Thymus (tissue), 11 donors: ENCODE measurements at regions not wholly inside any gene's neighbourhood (a gene's known extent, or its start where the extent isn't known, plus 50 kb on each side); places are given as distances from the start of the nearest gene placed in this dataset.

Source experiments
- DNase-seq, 9 donors: peaks; one replicate each; pipeline ENCODE4 v3.0.0-alpha.2; 2013; ENCODE audit warnings: low spot score in 9 of 9, low read depth in 6 of 9, missing footprints in 1 of 9
- H3K27ac ChIP-seq, 2 donors: one replicate each; pipeline ENCODE4 v1.5.1; 2013; ENCODE audit warnings: control low read depth in 1 of 2, low read depth in 1 of 2, low read length in 1 of 2, mild to moderate bottlenecking in 1 of 2, moderate library complexity in 1 of 2
- H3K27me3 ChIP-seq, 2 donors: one replicate each; pipeline ENCODE4 v1.5.1; 2013; ENCODE audit warnings: low read length in 1 of 2; ENCODE audit not compliant: control insufficient read depth in 2 of 2, insufficient read depth in 1 of 2
- H3K36me3 ChIP-seq, 2 donors: one replicate each; pipeline ENCODE4 v1.5.1; 2013; ENCODE audit warnings: low read length in 1 of 2, mild to moderate bottlenecking in 1 of 2, moderate library complexity in 1 of 2; ENCODE audit not compliant: control insufficient read depth in 2 of 2, insufficient read depth in 2 of 2
- H3K4me1 ChIP-seq, 2 donors: one replicate each; pipeline ENCODE4 v1.5.1; 2013; ENCODE audit warnings: low read length in 2 of 2; ENCODE audit not compliant: control insufficient read depth in 2 of 2, insufficient read depth in 2 of 2
- H3K4me3 ChIP-seq, 2 donors: one replicate each; pipeline ENCODE4 v1.5.1; 2013; ENCODE audit warnings: low read length in 2 of 2, control low read depth in 1 of 2, mild to moderate bottlenecking in 1 of 2
- H3K9me3 ChIP-seq, 2 donors: one replicate each; pipeline ENCODE4 v1.5.1; 2013; ENCODE audit warnings: low read length in 1 of 2, mild to moderate bottlenecking in 1 of 2; ENCODE audit not compliant: control insufficient read depth in 2 of 2, insufficient read depth in 1 of 2
- WGBS: extraction: QIAGEN DNeasy Blood & Tissue Kit; methylation state at CpG from one replicate; pipeline ENCODE4 v1.1.7; 2013; 5-methylcytosine and 5-hydroxymethylcytosine counted together
- donor health status: healthy.

GRCh38 chr21:40964691-40965090 lies 117.7 kb upstream of the DSCAM start:
- Histone ChIP-seq H3K4me3 (no peak overlapping the region), H3K36me3 (no peaks in the 10 kb centered on the region), H3K27ac (no peak overlapping the region), H3K4me1 (no peaks in the 10 kb centered on the region), H3K27me3 (no peaks in the 10 kb centered on the region), H3K9me3 (no peaks in the 10 kb centered on the region)
- DNase-seq, result no peak
- 82% methylated on average over 2 of the region's 2 CpGs for WGBS

DNA sequence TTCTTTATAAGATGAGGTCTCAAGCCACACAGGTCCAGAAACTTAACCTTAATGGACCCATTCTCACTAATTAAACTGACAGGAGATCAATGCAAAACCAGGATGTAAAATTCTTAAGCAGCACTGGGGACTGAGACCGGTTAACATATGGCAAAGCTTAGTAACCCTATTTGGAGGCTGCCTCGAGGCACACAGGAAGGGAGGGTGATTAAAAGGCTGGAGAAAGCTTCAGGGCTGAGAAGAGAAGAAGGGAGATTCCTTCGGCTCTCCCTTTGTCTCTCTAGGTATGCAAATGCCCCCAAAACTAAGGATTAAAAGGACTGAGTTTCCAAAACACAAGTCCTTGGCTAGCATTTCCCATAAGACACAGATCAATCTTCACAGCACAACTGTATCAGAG lies 120.8 kb upstream of the DSCAM start:
- no peaks in the 10 kb centered on the region for H3K36me3 ChIP-seq
- WGBS, result 73% methylated on average over 3 of the region's 3 CpGs
- no peak overlapping the region for H3K27ac ChIP-seq
- no peaks in the 10 kb centered on the region for H3K9me3 ChIP-seq
- H3K27me3 ChIP-seq, result no peaks in the 10 kb centered on the region
- no peaks in the 10 kb centered on the region for H3K4me1 ChIP-seq
- no peak for DNase-seq
- H3K4me3 ChIP-seq, result no peak overlapping the region

- 93% methylated on average over 2 of the region's 2 CpGs for WGBS
- Histone ChIP-seq H3K27me3 (no peaks in the 10 kb centered on the region), H3K9me3 (no peaks in the 10 kb centered on the region), H3K4me1 (no peaks in the 10 kb centered on the region), H3K4me3 (no peak overlapping the region), H3K36me3 (no peaks in the 10 kb centered on the region), H3K27ac (no peak overlapping the region)
- DNase-seq, result no peak
These were observed 125.2 kb upstream of the DSCAM start for GRCh38 chr21:40972151-40972550.

- Histone ChIP-seq H3K36me3 (no peaks in the 10 kb centered on the region), H3K4me3 (no peak overlapping the region), H3K27ac (no peak overlapping the region), H3K4me1 (no peaks in the 10 kb centered on the region), H3K9me3 (no peaks in the 10 kb centered on the region), H3K27me3 (no peaks in the 10 kb centered on the region)
- no peak for DNase-seq
These were observed 129.5 kb upstream of the DSCAM start for GRCh38 chr21:40976198-40977109.

DNA sequence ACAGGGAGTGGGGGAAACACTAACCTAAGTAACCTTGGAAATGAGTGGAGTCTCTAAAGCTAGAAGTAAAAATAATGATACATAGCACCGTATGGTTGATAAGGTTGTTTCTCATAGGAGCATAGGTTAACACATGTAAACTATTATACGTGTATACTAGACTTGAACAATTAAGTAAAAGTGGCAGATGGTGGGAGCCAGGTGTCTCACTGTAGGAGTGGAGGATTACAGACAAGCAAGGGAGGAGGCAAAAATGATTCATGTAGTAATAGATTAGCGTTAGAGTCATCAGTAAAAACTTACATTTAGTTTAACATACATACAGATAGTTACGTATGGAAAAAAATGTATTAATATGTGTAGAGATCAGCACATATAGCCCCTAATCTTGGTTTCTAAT lies 138.4 kb upstream of the DSCAM start:
- no peak for DNase-seq
- WGBS, result 81% methylated on average over 4 of the region's 4 CpGs

GRCh38 chr21:40990366-40990765 lies 143.4 kb upstream of the DSCAM start:
- no peak for DNase-seq
- no peaks in the 10 kb centered on the region for H3K9me3 ChIP-seq
- H3K4me3 ChIP-seq, result no peak overlapping the region
- 96% methylated on average over 2 of the region's 2 CpGs for WGBS
- H3K27me3 ChIP-seq, result no peaks in the 10 kb centered on the region
- no peaks in the 10 kb centered on the region for H3K36me3 ChIP-seq
- no peaks in the 10 kb centered on the region for H3K4me1 ChIP-seq
- H3K27ac ChIP-seq, result no peak overlapping the region

More for the DNA sequence above, 138.4 kb upstream of the DSCAM start:
- no peak overlapping the region for H3K4me3 ChIP-seq
- no peaks in the 10 kb centered on the region for H3K36me3 ChIP-seq
- H3K4me1 ChIP-seq, result no peaks in the 10 kb centered on the region
- no peaks in the 10 kb centered on the region for H3K27me3 ChIP-seq
- H3K27ac ChIP-seq, result no peak overlapping the region
- H3K9me3 ChIP-seq, result no peaks in the 10 kb centered on the region

GRCh38 chr21:40997831-40998230 lies 150.9 kb upstream of the DSCAM start:
- Histone ChIP-seq H3K4me3 (no peak overlapping the region), H3K9me3 (peaks cover 0 to 8% of the 10 kb centered on the region in 2 donors), H3K36me3 (no peaks in the 10 kb centered on the region), H3K27me3 (no peaks in the 10 kb centered on the region), H3K4me1 (no peaks in the 10 kb centered on the region), H3K27ac (no peak overlapping the region)
- DNase-seq, result no peak
- WGBS, result 92% methylated on average over 3 of the region's 3 CpGs

GRCh38 chr21:41000838-41001237 lies 153.9 kb upstream of the DSCAM start:
- H3K36me3 ChIP-seq, result no peaks in the 10 kb centered on the region
- no peak overlapping the region for H3K4me3 ChIP-seq
- no peaks in the 10 kb centered on the region for H3K4me1 ChIP-seq
- peaks cover 0 to 12% of the 10 kb centered on the region in 2 donors for H3K9me3 ChIP-seq
- no peaks in the 10 kb centered on the region for H3K27me3 ChIP-seq
- no peak for DNase-seq
- no peak overlapping the region for H3K27ac ChIP-seq
- 96% methylated on average over 1 of the region's 1 CpG for WGBS

- no peak overlapping the region for H3K27ac ChIP-seq
- peaks cover 0 to 9% of the 10 kb centered on the region in 2 donors for H3K9me3 ChIP-seq
- 92% methylated on average over 6 of the region's 6 CpGs for WGBS
- DNase-seq, result no peak
- no peak overlapping the region for H3K4me3 ChIP-seq
- no peaks in the 10 kb centered on the region for H3K4me1 ChIP-seq
- no peaks in the 10 kb centered on the region for H3K27me3 ChIP-seq
- no peaks in the 10 kb centered on the region for H3K36me3 ChIP-seq
These were observed 159.7 kb upstream of the DSCAM start for GRCh38 chr21:41006636-41007035.
